ENCODE measurements at regions not wholly inside any gene's neighbourhood (a gene's known extent, or its start where the extent isn't known, plus 50 kb on each side); places are given as distances from the start of the nearest gene placed in this dataset.
A peak's percentile ranks its signal among the peaks of the same experiment; 100 is the strongest.

DNA sequence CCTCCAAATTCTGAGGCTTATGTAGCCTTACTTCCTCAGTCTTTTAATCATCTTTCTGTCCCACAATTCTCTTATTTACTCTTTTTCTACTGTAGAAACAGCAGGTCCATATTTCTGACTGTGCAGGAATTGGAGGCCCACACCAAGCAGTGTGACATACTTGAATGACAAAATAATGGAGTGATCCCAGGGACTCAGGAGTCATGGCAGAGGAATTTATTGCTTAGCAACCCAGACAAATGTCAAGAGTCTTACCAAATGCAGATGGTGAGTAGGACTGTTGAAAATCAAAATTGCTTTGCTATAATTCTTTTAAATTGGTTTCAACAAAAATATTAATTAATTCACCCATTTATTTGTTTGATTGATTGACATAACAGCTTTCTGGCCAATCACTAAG lies 59.9 kb downstream of the HTR1B start:
- no peak for DNase-seq

DNA sequence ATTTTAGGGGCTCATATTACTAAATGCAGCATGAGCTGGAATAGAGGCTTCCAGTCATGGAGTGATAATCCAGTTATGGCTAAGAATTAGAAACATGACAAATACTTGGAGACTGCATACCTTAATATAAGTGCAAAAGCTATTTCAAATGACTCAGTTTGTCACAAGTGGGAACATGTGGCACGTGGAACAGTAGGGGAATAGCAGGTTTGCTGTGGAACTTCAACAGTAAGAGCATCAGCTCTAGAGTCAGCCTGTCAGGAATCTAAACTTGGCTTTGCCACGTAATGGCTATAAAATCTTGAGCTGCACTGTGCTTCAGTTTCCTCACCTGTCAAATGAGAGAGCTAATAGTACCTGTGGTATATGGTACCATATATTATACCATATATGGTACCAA lies 62.1 kb downstream of the HTR1B start:
- no peak for DNase-seq

DNA sequence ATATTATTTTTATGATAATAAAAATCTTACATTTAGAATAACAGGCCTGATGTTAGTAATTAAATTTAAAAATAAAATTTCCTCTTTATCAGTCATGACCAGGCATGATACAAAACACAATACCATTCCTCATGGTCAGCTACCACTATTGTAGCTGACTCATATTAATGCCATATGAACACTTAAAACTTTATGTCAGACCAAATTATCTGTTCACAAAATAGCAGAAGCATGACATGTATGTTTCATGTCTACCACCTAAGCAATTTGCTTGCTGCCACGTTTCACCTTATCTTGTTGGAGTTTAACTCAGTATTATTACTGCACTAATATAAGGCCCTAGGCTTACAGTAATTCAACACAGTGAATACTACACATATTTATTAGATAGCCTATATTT lies 65.7 kb downstream of the HTR1B start:
- DNase-seq: no peak

DNA sequence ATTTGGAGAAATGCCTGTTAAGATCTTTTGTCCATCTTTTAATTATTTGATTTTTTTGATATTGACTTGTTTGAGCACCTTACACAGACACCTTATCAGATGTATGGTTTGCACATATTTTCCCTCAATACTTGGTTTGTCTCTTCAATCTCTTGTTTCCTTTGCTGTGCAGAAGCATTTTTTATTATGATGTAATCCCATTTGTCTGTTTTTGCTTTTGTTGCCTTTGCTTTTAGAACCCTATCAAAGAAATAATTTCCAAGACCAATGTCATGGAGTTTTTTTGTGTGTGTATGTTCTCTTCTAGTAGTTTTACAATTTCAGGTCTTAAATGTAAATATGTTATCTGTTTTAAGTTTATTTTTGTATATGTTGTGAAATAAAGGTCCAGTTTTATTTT lies 73.9 kb downstream of the HTR1B start:
- no peak for DNase-seq

DNA sequence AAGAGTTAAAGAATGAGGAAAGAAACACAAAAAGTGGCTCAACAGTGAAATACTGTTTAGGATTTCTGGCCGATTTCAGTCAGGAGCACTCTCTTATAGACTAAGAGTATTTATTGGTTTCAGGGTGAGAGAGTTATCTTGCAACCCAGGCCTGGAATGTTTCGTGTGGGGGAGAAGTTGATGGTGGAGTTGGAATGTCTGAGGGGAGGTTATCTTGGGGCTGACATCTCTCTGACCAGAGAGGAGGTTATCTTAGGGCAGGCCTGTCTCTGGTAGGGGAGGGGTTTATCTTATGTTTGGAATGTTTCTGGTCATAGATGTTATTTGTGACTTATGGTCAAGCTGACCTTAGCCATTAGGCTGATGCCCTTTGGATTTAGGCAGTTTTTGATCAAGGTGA lies 80.3 kb downstream of the HTR1B start:
- no peak for DNase-seq

DNA sequence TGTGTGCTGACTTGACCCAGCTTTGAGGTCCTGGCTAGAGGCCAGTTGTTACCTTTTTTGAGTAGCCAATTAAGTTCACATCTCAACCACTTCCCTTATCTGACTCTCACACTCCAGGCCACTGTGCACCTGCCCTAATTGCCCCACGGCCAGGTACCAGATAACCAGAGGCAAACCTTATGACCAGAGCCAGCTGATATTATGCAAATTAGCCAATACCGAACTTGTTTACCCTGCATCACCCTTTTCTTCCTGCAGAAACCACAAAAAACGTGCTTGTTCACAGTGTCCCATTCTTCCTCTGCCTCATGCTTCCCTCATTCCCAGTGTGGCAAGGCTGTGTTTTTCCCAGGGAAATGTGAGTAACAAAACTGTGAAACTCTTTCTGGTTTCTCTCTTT lies 89.3 kb downstream of the HTR1B start:
- peak; percentile 3 for DNase-seq

DNA sequence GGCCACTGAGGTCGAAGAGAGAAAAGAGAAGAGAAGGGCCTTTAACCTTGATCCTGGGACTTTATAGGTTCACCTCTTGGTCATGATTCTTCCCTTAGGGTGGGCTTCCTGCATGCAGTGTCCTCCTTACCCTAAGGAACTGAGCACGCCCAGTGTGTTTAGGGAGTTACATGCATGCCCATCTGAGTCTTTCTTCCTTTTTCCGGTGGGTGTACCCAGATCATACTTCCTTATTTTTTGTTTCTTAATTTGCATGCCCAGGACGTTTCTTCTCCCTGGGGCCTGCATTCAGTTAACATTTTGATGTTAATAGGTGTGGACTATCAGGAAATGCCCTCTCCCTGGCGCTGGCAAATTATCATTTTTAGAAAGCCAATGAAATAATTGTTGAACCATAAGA lies 91.5 kb downstream of the HTR1B start:
- DNase-seq: no peak

DNA sequence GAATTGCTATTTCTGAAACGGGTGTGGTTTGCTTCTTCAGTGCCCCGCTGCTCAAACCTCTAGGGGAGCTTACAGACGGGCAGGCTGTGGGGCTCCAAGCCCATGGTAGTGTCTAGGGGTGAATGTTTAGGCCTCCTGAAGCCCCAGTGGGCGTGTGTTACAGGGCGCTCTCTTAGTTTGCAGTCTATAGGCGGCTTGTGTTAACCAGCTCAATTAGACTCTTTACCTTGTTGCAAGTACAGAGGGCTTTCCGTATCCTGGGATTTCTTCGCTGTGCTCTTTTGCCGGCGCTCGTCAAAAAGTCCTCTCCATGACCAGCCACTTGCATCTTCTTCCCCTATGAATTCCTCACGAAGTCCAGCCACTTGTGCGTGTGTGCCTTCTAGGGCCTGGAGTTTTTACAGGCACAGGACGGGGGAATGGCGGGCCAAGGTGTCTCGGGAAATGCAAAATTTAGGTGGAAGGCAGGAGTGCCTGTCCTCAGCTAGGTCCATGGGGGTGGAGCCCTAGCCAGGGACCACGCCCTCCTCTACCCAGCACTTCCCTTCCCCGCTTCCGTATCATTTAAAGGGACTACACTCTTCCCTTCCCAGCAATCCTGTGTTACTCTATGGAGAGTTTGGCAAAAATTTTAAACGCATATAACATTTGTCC lies 94.5 kb downstream of the HTR1B start:
- DNase-seq: no peak

DNA sequence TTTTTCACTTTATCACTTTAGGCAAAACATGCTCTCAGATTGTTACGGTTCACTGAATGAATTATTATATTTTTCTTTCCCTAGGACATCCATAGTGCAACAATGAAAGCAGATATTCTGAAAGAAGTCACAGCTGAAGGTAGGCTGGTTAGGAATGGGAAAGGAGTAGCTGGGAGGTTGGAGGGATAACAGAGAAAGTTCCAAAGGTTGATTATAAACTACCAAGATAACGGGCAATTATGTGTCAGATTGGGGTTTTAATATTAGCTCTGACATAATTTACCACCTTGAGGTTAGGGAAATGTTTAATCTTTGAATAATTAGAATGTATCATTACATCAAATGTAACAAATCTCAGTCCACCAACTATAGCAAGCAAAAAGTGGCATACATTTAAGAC lies 96.5 kb downstream of the HTR1B start:
- no peak for DNase-seq

DNA sequence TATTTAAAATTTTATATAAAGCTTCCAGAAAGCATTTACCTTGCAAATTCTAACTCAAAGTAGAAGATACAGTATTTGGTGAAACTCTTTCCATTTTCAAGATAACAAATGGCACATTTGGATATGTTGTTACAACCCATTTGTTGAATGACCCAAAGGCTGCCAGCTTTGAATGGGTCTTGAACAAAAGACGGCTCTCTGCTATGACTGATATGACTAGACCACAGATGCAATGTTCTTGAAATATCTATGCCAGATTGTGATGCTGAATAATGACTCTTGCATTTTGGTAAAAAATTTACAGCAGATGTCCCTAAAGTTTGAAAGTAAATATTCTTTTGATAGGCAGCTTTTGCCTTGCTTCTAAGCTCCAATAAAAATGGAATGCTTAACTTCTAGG lies 99.6 kb downstream of the HTR1B start:
- no peak for DNase-seq

DNA sequence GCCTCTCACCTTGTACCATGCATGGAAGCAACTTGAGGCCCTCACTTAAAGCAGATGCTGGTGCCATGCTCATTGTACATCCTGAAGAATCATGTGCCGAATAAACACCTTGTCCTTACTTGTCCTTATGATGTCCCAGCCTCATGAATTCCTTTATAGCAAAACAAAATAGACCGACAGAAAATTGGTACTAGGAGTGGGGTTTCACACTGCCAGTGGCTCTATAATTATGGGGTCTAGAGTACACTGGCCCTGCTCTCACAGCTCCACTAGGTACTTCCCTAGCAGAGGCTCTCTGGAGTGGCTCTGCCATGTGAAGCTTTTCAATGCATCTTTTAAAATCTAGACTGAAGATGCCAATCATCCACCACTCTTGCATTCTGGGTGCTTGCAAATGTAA lies 101.2 kb downstream of the HTR1B start:
- no peak for DNase-seq

DNA sequence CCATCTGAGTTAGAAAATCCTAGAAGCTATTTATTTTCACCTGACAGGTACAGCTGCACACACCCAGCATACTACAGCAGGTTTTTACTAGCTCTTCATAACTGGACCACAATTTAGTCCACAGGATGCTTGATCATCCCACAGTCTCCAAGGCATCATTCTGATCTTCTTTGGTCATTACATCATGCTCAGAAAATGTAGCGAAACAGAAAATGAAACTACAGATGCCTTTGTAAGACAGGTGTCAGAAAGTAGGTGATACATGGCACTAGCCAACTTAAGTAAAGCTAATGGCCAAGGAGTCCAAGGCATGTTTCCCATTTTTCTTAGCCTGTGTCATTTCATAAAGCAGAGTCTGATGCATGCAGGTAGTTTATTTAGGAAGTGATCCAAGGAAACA lies 102.3 kb downstream of the HTR1B start:
- no peak for DNase-seq

DNA sequence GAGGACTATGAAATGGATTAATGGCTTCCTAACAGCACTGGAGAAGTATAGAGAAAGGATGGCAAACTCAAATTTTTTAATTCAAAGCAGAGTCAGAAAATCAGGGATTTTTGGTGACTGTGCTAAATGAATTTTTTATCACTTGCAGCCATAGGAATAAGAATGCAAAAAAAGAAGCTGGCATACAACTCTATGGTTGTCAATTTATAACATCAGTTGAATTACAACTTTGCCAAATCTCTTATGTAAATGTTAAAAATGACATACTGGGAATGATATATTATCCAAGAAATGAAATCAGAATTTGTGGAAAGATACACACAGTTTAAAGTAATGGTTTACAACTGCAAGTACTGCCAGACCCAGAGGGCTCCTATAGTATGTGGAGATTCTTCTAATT lies 106.5 kb downstream of the HTR1B start:
- no peak for DNase-seq

DNA sequence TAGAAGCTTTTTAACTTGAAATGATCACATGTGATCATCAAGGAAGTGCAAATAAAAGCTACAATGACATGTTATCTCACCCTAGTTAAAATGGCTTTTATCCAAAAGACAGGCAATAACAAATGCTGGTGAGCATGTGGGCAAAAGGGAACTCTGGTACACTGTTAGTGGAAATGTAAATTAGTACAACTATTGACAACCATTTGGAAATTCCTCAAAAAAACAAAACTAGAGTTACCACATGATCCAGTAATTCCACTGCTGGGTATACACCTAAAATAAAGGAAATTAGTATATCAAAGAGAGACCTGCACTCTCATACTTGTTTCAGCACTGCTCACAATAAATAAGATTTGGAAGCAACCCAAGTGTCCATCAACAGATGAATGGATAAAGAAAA lies 108.7 kb downstream of the HTR1B start:
- no peak for DNase-seq

DNA sequence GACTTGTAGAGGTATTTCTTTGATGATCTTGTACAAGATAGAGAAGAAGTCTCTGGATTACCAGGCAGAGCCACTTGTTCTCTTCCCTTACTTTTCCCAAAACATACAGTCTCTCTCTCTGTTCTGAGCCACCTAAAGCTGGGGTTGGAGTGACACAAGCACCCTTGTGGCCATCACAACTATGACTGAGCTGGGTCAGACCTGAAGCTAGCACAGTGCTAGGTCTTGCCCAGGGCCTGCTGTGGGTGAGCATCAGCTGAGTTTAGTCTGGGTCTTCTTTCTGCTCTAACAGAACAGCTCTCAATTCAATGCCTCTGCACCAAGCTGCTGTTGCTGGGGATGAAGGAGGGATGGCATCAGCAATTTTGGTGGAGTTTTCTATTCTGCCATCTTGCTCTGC lies 110.2 kb downstream of the HTR1B start:
- no peak for DNase-seq

DNA sequence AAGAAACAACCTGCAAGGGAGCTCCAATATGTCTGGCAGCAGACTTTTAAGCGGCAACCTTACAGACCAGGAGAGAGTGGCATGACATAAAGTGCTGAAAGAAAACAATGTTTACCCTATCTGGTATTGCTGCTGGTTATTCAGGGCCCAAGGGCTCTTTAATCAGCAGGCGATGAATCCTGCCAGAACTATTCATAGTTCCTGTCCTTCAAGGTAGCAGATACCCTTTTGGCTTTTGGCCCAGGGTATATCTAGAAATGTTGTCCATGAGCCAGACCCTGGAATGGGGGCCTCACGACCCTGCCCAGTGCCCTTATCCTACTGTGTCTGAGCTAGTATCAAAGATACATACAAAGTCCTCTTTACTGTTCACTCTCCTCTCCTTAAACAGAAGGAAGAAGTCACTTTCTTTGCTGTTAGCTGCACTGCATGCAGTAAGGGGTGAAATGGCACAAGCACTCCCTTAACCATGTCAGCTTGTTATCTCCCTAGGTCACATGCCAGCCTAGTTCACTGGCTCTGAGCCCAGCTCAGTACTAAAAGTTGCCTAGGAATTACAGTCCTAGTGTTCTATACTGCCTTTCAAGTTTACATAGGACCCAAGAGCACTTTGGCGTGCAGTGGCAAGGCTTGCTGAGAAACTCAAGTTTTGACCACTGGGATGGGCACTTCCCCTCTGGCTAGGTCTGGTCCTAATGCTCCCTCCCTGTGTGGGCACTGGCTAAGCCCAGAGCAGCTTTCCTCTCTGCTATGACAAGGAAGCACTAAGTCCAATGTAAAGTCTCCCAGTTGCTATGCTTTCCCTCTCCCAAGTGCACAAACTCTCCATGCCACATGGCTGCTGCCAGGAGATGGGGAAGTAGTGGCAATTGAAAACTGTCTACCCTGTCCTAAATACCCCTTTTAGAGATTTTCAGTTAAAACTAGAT lies 122.0 kb downstream of the HTR1B start:
- DNase-seq: no peak

DNA sequence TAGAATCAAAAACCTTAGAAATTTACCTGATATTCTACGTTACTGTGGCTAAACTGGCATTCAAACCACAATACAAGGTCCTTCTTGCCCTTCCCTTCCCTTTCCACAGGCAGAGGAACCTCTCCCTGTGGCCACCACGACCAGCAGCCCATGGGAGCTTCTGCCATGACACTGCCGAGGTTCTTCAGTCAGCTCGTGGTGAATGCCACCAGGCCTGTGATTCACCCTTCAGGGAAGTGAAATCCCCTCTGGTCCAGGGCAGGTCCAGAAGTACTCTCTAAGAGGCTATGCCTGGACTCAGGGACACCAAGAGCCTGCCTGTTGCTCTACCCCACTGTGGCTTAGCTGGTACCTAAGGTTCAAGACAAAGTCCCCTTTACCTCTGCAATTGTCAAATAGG lies 123.0 kb downstream of the HTR1B start:
- no peak for DNase-seq

DNA sequence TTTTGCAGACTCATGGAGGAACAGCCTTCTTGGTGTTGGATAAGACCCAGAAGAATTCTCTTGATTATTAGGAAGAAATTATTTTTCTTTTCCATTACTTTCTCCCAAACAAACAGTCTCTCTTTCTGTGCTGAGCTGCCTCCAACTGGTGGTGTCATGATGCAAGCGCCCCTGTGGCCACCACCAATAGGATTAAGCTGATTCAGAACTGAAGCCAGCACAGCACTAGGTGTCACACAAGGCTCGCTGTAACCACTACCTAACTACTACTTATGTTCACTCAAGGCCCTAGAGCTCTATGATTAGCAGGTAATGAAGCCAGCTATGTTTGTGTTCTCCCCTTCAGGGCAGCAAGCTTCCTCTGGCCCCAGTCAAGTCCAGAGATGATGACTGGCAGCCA lies 123.4 kb downstream of the HTR1B start:
- DNase-seq: no peak

DNA sequence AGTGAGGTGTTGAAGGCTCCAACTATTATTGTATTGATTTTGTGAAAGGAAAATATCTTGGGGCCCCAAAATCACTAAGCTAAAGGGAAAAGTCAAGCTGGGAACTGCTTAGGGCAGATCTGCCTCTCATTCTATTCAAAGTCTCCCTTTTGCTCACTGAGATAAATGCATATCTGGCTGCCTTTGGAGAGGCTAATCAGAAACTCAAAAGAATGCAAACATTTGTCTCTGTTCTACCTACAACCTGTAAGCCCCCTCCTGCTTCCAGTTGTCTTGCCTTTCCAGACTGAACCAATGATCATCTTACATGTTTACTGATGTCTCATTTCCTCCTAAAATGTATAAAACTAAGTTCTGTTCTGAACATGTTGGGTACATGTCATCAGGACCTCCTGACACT lies 125.9 kb downstream of the HTR1B start:
- DNase-seq: no peak

DNA sequence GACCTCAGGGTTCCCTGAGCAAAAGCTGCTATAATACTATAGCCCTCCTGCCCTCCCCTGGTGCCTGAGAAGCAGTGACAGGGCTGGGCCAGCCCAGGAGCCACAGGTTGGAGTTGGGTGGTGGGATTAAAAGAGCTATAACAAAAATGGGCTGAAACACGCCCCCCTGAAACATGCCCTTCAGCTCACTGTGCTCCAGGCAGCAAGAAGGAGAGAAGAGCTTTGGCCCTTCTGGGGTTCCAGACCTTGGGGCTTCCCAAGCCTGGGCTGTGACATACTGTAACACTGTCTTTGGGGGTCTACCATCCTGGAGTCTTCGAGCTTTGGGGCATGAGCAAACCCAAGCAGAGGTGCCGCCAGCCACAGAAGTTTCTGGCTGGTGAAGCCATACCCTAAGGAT lies 129.2 kb downstream of the HTR1B start:
- no peak for DNase-seq

DNA sequence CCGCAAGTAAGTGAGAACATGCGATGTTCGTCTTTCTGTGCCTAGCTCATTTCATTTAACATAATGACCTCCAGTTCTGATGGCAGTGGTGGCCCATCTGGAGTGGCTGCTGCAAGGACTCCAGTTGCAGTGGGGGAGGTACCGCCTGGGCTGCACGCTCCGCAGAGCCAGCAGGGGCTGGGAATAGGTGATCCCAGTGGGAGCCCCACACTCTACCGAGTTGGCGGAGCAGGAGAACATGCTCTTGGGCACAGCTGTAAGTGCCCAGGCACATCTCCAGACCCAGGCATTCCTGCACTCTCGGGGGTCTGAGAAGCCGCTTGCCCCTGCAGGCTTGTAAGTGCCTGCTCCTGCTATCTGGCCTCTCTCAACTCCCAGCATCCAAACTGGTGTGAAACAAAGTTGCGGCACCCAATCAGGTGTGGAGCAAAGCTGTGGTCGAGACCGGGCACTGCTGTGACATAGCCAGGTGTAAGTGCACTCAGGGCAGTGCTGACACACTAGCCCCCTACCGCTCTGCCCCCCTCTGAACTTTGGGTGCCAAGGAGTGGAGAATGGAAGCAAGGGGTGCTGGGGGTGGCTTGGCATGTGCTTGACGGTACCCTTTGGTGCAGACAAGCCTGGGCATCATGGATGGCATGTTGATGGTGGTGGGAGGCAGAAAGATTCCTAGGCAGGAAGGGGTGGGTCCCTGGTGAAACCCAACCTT lies 130.2 kb downstream of the HTR1B start:
- no peak for DNase-seq

DNA sequence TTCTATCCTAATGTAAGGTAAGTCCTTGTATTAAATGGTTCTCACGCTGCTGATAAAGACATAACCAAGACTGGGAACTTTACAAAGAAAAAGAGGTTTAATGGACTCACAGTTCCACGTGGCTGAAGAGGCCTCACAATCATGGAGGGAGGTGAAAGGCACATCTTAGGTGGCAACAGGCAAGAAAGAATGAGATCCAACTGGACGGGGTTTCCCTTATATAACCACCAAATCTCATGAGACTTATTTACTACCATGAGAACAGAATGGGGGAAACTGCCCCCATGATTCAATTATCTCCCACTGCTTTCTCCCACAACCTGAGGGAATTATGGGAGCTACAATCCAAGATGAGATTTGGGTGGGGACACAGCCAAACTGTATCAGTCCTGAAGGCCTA lies 136.6 kb downstream of the HTR1B start:
- no peak for DNase-seq

DNA sequence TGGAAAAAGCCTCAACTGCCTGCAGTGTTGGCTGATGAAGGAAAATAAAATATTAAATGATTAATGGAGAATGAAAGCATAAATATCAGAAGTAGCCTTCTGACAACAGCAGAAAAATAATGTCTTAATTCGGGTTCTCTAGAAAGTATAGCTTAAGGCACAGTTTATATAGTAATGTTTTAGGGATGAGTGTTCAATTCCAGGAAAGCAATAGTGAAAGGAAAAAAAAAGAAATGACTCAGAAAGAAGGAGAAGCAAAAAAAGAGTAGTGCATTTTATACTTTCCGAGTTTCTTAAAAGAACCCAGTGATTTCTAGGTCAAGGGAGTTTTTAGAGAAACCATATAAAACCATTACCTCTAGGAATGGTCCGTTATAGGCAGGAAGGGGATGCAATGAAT lies 137.3 kb downstream of the HTR1B start:
- no peak for DNase-seq

DNA sequence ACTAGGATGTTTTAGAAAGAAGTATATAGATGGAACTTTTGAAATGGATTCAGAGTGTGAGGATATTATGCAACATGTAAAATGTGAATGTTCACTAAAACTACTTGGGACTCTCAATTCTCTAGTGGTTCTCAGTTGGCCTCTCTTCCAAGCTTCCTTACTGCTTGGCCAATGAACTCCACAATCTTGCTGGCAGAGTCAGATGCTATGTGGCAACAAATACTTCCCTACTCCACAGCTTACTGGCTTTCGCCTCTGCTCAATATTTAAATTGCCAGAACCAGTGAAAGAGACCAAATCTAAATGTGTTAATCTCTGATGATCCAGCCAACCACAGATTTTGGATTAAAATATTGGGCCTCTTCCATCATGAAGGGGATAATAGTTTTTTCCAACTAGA lies 138.4 kb downstream of the HTR1B start:
- no peak for DNase-seq

All from NCI-H1105 treated with DMSO at 0.1 percent for 48 hours (cell line).